ENCODE measurements at regions not wholly inside any gene's neighbourhood (a gene's known extent, or its start where the extent isn't known, plus 50 kb on each side); places are given as distances from the start of the nearest gene placed in this dataset.
"Not testable (repeated sequence)": the region's sequence is repeated elsewhere in the genome, so short reads cannot be mapped to it uniquely, and the experiment has no call there.

- no peaks in the 10 kb centered on the region for H3K36me3 Mint-ChIP-seq (ENCODE audit: low read depth)
- no peak overlapping the region for H3K27ac Mint-ChIP-seq
- DNase-seq (ENCODE audit: low spot score): no peak
- H3K4me3 Mint-ChIP-seq: no peak overlapping the region
- H3K9me3 Mint-ChIP-seq: no peaks in the 10 kb centered on the region
- H3K4me1 Mint-ChIP-seq (ENCODE audit: low read depth): no peaks in the 10 kb centered on the region
- H3K27me3 Mint-ChIP-seq (ENCODE audit: low read depth): no peaks in the 10 kb centered on the region
These were observed 280.2 kb upstream of the ECI2 start for GRCh38 chr6:4415549-4415948.

DNA sequence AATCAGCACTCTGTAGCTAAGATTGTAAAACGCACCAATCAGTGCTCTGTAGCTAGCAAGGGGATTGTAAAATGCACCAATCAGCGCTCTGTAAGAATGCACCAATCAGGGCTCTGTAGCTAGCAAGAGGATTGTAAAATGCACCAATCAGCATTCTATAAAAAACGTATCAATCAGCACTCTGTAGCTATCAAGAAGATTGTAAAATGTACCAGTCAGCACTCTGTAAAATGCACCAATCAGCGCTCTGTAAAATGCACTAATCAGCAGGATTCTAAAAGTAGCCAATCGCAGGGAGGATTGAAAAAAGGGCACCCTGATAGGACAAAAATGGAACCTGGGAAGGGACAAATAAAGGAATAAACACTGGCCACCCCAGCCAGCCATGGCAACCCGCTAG lies 278.7 kb upstream of the ECI2 start:
- H3K4me3 Mint-ChIP-seq; H3K27ac Mint-ChIP-seq; H3K36me3 Mint-ChIP-seq (ENCODE audit: low read depth); H3K27me3 Mint-ChIP-seq (ENCODE audit: low read depth); H3K4me1 Mint-ChIP-seq (ENCODE audit: low read depth); DNase-seq (ENCODE audit: low spot score); H3K9me3 Mint-ChIP-seq: not testable (repeated sequence)

DNA sequence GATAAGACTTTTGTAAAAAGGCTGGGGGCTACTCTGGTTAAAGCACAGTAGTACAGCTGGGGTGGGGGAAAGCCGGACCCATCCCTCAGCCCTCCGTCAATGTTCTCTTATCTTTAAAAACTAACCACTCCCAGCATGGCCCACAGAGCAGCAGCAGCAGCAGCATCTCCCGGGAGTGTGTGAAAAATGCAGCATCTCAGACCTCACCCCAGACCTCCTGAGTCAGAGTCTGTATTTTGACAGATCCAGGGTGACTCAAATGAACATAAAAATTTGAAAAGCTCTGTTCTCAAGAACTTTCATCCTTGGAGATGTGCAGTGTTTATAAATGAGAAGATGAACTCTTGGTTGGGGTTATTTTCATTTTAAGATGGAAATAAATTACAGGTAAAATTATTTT lies 277.7 kb upstream of the ECI2 start:
- Mint-ChIP-seq H3K9me3 (no peaks in the 10 kb centered on the region), H3K4me1 (ENCODE audit: low read depth) (no peaks in the 10 kb centered on the region), H3K27ac (no peak overlapping the region), H3K36me3 (ENCODE audit: low read depth) (no peaks in the 10 kb centered on the region), H3K27me3 (ENCODE audit: low read depth) (no peaks in the 10 kb centered on the region), H3K4me3 (no peak overlapping the region)
- DNase-seq (ENCODE audit: low spot score): no peak

GRCh38 chr6:4412488-4412887 lies 277.1 kb upstream of the ECI2 start:
- H3K4me1 Mint-ChIP-seq (ENCODE audit: low read depth): peaks cover 1% of the 10 kb centered on the region
- H3K36me3 Mint-ChIP-seq (ENCODE audit: low read depth): no peaks in the 10 kb centered on the region
- H3K9me3 Mint-ChIP-seq: no peaks in the 10 kb centered on the region
- no peak overlapping the region for H3K4me3 Mint-ChIP-seq
- H3K27me3 Mint-ChIP-seq (ENCODE audit: low read depth): no peaks in the 10 kb centered on the region
- H3K27ac Mint-ChIP-seq: no peak overlapping the region
- DNase-seq (ENCODE audit: low spot score): no peak

DNA sequence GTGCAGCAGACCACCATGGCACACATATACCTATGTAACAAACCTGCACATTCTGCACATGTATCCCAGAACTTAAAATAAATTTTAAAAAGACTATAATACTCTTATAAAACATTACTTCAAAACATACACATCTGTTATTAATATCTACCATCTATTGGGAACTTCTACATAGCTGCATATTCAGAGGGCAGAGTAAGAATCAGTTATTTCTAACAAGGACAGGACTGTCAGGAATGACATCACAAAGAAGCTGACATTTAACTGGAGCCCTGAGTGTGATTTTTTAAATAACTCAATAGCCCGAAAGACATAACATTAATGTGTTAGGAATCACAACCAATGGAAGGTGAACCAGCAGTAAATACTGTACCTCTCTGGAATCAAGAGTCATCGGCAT lies 276.7 kb upstream of the ECI2 start:
- H3K4me3 Mint-ChIP-seq: no peak overlapping the region
- no peaks in the 10 kb centered on the region for H3K36me3 Mint-ChIP-seq (ENCODE audit: low read depth)
- H3K27me3 Mint-ChIP-seq (ENCODE audit: low read depth): no peaks in the 10 kb centered on the region
- H3K27ac Mint-ChIP-seq: no peak overlapping the region
- no peak for DNase-seq (ENCODE audit: low spot score)
- H3K4me1 Mint-ChIP-seq (ENCODE audit: low read depth): peaks cover 1% of the 10 kb centered on the region
- no peaks in the 10 kb centered on the region for H3K9me3 Mint-ChIP-seq

- DNase-seq (ENCODE audit: low spot score); H3K9me3 Mint-ChIP-seq; H3K4me1 Mint-ChIP-seq (ENCODE audit: low read depth); H3K36me3 Mint-ChIP-seq (ENCODE audit: low read depth); H3K27me3 Mint-ChIP-seq (ENCODE audit: low read depth); H3K27ac Mint-ChIP-seq; H3K4me3 Mint-ChIP-seq: not testable (repeated sequence)
These were observed 272.3 kb upstream of the ECI2 start for GRCh38 chr6:4407710-4408109.

DNA sequence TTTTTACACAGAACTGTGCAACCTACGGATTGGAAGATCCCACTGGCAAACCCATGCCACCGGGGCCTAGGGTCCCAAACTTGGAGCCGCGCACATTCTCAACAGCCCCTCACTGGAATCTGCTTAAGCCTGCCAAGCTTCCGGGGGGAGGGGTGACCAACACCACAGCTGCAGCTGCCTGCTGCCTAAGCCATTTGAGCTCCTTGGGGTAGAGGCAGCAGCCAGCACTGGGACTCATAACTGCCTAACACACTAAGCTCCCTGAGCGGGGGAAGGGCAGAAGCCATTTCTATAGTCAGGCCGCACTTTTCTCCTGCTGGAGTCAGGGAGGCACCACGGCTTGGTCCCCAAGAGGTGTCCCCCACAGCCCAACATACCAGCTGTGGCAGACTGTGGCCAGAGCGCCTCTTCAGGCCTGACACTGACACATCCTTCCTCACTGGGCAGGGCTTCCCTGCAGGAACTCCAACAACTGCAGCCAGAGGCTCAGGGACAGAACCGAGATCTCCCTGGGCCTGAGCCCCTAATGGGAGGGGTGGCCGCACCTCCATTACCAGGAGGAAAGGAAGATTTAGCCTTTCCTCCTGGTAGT lies 270.3 kb upstream of the ECI2 start:
- no peak overlapping the region for H3K4me3 Mint-ChIP-seq
- no peak overlapping the region for H3K27ac Mint-ChIP-seq
- H3K4me1 Mint-ChIP-seq (ENCODE audit: low read depth): peaks cover 1% of the 10 kb centered on the region
- no peak for DNase-seq (ENCODE audit: low spot score)
- no peaks in the 10 kb centered on the region for H3K9me3 Mint-ChIP-seq
- no peaks in the 10 kb centered on the region for H3K27me3 Mint-ChIP-seq (ENCODE audit: low read depth)
- no peaks in the 10 kb centered on the region for H3K36me3 Mint-ChIP-seq (ENCODE audit: low read depth)

GRCh38 chr6:4404415-4404814 lies 269.0 kb upstream of the ECI2 start:
- Mint-ChIP-seq H3K27ac (no peak overlapping the region), H3K36me3 (ENCODE audit: low read depth) (no peaks in the 10 kb centered on the region), H3K27me3 (ENCODE audit: low read depth) (no peaks in the 10 kb centered on the region), H3K4me1 (ENCODE audit: low read depth) (peaks cover 1% of the 10 kb centered on the region), H3K9me3 (no peaks in the 10 kb centered on the region), H3K4me3 (no peak overlapping the region)
- DNase-seq (ENCODE audit: low spot score): no peak

GRCh38 chr6:4403828-4404227 lies 268.5 kb upstream of the ECI2 start:
- Mint-ChIP-seq H3K36me3 (ENCODE audit: low read depth) (no peaks in the 10 kb centered on the region), H3K4me3 (no peak overlapping the region), H3K27me3 (ENCODE audit: low read depth) (no peaks in the 10 kb centered on the region), H3K27ac (no peak overlapping the region), H3K4me1 (ENCODE audit: low read depth) (peaks cover 1% of the 10 kb centered on the region), H3K9me3 (no peaks in the 10 kb centered on the region)
- DNase-seq (ENCODE audit: low spot score): no peak

DNA sequence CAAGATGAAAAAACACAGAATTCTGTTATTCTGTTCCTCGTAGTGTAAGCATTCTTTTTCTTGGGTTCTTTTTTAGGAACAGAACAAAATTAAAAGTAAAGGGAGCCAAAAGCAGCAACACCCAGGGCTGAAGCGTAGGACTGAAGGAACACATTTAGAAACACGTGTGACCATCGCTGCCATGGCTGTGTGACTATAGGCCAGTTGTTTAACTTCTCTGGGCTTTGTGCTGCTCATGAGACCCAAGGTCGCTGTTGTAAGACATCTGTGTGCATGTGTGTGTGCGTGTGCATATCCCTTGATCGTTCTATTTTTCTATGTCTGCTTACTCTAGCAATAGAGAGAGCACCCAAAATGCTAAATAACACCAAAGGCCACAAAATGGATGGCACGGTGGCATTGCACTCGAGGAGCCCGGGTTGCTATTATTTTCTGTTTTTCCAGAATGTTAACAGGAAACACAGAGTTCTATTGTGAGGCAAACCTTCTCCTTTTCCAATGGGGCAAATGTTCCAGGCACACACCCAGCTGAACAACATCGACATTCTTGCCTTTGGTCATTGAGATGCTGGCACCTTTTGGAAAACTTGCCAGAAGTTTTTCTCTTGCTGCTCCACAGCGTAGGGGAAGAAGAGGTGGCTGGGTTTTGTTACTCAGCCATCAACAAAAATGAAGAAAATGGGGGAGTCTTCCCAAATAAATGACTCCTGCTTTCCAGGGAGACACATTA lies 267.8 kb upstream of the ECI2 start:
- H3K36me3 Mint-ChIP-seq (ENCODE audit: low read depth): no peaks in the 10 kb centered on the region
- DNase-seq (ENCODE audit: low spot score): no peak
- H3K4me3 Mint-ChIP-seq: no peak overlapping the region
- no peaks in the 10 kb centered on the region for H3K9me3 Mint-ChIP-seq
- H3K27ac Mint-ChIP-seq: no peak overlapping the region
- no peaks in the 10 kb centered on the region for H3K27me3 Mint-ChIP-seq (ENCODE audit: low read depth)
- H3K4me1 Mint-ChIP-seq (ENCODE audit: low read depth): peaks cover 1% of the 10 kb centered on the region

DNA sequence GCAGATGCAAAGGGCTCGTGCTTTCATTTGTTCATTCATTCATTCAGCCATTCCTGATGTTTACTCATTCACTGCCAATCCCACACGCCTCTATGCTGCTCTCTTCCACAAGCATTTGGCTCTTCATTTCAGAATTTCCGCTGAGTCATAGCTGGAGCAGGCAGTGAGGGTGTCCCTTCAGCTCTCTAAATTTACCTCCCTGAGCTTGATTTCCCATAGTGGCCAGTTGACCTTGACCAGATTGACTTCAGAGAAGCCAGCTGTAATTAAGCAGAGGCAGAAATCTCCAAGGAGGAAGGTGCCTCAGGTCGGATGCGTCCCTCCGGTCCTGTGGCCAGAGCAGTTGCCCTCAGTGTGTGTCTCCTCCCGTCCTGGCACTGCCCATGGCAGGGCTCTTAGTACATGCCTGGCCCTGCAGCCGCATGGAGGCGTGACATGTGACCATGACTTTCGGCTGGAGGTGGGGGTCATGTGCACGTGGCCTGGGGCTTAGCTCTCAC lies 267.2 kb upstream of the ECI2 start:
- DNase-seq (ENCODE audit: low spot score): no peak
- Mint-ChIP-seq H3K27ac (no peak overlapping the region), H3K36me3 (ENCODE audit: low read depth) (no peaks in the 10 kb centered on the region), H3K9me3 (no peaks in the 10 kb centered on the region), H3K4me1 (ENCODE audit: low read depth) (no peaks in the 10 kb centered on the region), H3K27me3 (ENCODE audit: low read depth) (no peaks in the 10 kb centered on the region), H3K4me3 (no peak overlapping the region)

DNA sequence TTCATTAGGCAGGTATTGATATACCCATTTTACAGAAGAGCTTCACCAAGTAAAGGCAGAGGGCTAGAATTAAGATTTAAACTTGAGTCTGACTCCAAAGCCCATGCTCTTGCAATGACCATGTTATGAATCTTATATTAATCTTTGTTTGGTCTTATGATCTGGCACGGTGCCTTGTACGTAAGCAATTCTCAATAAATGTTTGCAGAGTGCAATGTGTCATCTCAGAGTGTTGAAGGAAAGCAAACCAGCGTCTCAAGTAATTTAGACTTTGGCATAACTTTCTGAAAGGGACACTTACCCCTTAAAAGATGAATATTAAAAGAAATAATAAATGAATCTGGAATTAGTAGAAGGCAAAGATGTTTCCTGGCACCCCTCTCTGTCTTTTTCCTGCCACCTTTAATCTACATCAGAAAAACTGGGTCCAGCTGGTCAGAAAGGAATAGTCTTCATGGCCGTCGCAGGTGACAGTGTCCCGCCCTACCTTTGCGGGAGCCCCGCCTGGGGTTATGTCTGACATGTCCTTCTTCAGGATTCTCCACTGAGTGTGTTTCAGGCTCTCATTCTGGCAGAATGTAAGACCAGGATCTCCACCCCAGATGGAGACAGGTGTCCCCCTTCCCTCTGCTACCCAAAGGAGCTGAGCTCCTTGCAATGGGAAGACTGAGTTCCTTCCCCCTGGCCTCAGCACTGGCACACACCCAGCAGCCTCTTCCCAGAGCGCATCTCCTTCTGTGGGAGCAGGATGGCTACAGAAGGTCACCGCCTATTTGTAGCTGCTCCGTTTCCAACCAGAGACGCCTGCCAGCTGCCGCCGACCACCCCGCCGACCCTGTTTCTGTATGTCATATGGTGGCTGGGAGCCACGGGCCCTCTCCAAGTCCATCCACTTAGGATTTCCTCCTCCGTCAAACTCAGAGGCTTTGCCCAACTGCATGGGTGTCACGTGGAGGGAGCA lies 266.3 kb upstream of the ECI2 start:
- Mint-ChIP-seq H3K4me1 (ENCODE audit: low read depth) (no peaks in the 10 kb centered on the region), H3K4me3 (no peak overlapping the region), H3K27ac (no peak overlapping the region), H3K9me3 (no peaks in the 10 kb centered on the region), H3K27me3 (ENCODE audit: low read depth) (no peaks in the 10 kb centered on the region), H3K36me3 (ENCODE audit: low read depth) (no peaks in the 10 kb centered on the region)
- no peak for DNase-seq (ENCODE audit: low spot score)

DNA sequence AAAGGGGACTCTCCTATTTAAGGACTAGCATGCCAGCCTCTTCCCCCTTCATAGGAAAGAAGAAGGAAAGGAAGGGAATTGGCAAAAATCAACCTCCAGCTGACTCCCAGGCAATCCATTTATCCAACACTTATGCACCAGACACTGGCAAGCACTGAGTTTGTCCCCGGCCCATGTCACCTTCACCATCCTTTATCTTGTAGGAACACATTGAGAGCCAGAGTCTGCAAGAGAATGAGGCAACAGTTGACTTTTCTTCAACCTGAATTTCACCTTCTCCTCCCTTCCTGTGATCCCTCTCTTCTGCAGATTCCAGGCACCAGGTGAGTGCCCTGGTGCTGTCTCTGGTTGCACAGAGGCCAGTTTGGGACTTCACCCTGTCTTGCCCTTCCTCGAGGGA lies 264.3 kb upstream of the ECI2 start:
- no peaks in the 10 kb centered on the region for H3K27me3 Mint-ChIP-seq (ENCODE audit: low read depth)
- H3K4me1 Mint-ChIP-seq (ENCODE audit: low read depth): no peaks in the 10 kb centered on the region
- DNase-seq (ENCODE audit: low spot score): no peak

GRCh38 chr6:4398791-4399190 lies 263.4 kb upstream of the ECI2 start:
- Mint-ChIP-seq H3K4me1 (ENCODE audit: low read depth) (no peaks in the 10 kb centered on the region), H3K9me3 (no peaks in the 10 kb centered on the region), H3K4me3 (no peak overlapping the region), H3K27me3 (ENCODE audit: low read depth) (no peaks in the 10 kb centered on the region), H3K27ac (no peak overlapping the region), H3K36me3 (ENCODE audit: low read depth) (no peaks in the 10 kb centered on the region)
- DNase-seq (ENCODE audit: low spot score): no peak

More for the DNA sequence above, 264.3 kb upstream of the ECI2 start:
- H3K4me3 Mint-ChIP-seq: no peak overlapping the region
- no peak overlapping the region for H3K27ac Mint-ChIP-seq
- H3K9me3 Mint-ChIP-seq: no peaks in the 10 kb centered on the region
- no peaks in the 10 kb centered on the region for H3K36me3 Mint-ChIP-seq (ENCODE audit: low read depth)
